ENCODE measurements at regions not wholly inside any gene's neighbourhood (a gene's known extent, or its start where the extent isn't known, plus 50 kb on each side); places are given as distances from the start of the nearest gene placed in this dataset.
A peak's percentile ranks its signal among the peaks of the same experiment; 100 is the strongest.

DNA sequence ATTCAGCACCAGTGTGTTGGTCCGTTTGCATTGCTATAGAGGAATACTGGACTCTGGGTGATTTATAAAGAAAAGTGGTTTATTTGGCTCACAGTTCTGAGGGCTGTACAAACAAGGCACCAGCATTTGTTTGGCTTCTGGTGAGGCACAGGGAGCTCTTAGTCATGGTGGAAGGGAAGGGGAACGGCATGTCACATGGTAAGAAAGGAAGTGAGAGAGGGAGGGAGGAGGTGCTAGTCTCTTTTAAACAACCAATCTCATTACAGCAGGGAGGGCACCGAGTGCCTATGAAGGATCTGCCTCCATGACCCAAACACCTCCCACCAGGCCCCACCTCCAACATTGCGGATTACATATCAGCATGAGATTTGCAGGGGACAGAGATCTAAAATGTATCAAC is 143.9 kb upstream of the DLX2 start:
- TF ChIP-seq, protein P1, sequence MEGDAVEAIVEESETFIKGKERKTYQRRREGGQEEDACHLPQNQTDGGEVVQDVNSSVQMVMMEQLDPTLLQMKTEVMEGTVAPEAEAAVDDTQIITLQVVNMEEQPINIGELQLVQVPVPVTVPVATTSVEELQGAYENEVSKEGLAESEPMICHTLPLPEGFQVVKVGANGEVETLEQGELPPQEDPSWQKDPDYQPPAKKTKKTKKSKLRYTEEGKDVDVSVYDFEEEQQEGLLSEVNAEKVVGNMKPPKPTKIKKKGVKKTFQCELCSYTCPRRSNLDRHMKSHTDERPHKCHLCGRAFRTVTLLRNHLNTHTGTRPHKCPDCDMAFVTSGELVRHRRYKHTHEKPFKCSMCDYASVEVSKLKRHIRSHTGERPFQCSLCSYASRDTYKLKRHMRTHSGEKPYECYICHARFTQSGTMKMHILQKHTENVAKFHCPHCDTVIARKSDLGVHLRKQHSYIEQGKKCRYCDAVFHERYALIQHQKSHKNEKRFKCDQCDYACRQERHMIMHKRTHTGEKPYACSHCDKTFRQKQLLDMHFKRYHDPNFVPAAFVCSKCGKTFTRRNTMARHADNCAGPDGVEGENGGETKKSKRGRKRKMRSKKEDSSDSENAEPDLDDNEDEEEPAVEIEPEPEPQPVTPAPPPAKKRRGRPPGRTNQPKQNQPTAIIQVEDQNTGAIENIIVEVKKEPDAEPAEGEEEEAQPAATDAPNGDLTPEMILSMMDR (conservative IDR thresholded peaks at IDR 0.05; ENCODE audit: low read length): no peak
- no peak overlapping the region for H3K4me3 ChIP-seq (ENCODE audit: low read length)
- DNase-seq (ENCODE audit: low read depth): no peak

DNA sequence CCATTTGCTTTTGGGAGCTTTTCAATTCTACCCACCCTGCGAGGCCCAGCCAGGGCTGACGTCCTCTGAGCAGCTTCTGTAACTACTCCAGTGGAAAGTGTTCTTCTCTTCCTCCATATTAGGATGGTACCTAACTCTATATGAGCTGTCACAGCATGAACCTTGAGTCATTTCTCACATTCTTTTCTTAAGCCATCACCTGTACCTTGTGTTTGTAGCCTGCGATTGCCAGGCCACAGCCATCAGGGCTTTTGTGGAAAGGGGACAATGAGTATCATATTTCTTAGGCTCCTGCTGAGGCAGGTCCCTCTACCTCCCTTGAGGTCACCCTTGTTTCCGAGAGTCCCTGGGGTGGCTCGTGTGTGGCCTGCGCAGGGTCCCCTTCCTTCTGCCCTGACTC is 144.5 kb upstream of the DLX2 start:
- H3K4me3 ChIP-seq (ENCODE audit: low read length): no peak overlapping the region
- no peak for DNase-seq (ENCODE audit: low read depth)
- TF ChIP-seq, protein P1 (conservative IDR thresholded peaks at IDR 0.05; ENCODE audit: low read length): no peak

DNA sequence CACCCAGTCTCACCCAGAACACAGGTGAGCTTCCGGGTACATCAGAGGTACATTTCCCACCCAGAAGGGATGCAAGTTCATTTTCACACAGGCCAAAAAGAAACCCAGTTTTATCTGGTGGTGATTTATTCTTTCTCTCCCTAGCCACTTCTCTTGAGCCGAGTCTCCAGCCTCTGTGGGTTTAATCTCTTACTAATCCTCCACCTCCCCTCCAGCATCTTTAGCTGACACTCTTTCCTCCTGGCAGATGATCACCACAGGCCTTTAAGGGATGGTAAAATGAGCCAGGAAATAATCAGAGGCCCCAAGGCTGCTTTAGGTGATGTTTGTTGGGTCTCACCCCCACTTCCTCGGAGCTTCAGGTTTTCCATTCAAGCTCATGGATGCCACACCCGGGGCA is 145.7 kb upstream of the DLX2 start:
- H3K4me3 ChIP-seq (ENCODE audit: low read length): no peak overlapping the region
- TF ChIP-seq, protein P1 (conservative IDR thresholded peaks at IDR 0.05; ENCODE audit: low read length): no peak
- DNase-seq (ENCODE audit: low read depth): no peak

DNA sequence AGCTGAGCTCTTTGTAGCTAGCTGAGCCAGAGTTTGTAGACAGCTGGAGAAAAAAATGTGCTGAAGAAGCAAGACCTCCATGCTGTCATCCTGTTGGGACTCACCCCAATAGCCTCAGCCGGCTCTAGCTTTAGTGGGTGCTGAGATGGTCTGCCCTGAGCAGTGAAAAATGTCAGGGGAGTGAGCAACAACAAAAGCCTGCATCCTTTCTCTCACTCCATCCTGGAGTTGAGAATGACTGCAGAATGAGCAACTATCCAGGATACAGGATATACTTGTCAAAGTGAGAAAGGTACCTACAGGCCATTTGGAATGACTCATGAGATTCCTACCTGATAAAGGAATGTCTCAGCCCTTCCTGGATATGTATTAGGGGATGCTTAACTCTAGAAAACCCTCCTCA is 146.1 kb upstream of the DLX2 start:
- TF ChIP-seq, protein P1 (conservative IDR thresholded peaks at IDR 0.05; ENCODE audit: low read length): no peak
- no peak for DNase-seq (ENCODE audit: low read depth)
- no peak overlapping the region for H3K4me3 ChIP-seq (ENCODE audit: low read length)

DNA sequence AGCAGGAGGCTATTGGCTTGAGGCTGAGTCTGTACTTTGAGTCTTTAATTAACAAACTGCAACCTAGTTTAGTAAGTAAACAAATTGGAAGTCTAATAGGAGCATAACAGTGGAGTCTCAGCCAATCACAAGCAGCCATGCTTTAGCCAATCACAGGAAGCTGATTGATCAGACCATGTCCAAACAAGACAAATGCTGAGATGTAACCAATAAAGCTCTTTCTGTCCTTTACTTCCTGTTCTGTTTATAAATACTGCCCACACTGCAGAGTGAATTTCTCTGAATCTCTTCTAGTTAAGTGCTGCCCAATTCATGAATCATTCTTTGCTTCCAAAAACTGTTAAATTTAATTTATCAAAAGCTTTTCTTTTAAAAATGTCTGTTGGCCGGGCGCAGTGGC is 146.6 kb upstream of the DLX2 start:
- TF ChIP-seq, protein P1 (conservative IDR thresholded peaks at IDR 0.05; ENCODE audit: low read length): no peak
- H3K4me3 ChIP-seq (ENCODE audit: low read length): no peak overlapping the region
- no peak for DNase-seq (ENCODE audit: low read depth)

DNA sequence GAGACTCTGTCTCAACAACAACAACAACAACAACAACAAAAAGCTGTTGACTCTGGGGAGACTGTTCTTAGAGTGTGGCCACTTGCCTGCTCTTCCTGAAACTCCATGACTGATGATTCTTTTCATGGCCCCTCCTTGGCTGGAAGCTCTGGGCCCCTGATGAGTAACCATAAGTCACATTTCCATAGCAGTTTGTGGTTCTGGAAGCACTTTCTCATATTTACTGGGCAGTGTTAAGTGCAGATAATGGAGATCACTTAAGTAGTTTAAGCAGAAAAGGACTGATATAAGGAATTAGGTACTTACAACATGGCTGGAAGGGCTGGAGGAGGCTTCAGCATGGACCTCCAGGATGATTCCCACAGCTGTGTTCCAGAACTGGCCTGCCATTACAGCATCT is 147.3 kb upstream of the DLX2 start:
- peak; percentile 72 for DNase-seq (ENCODE audit: low read depth)
- TF ChIP-seq, protein P1 (conservative IDR thresholded peaks at IDR 0.05; ENCODE audit: low read length): no peak
- no peak overlapping the region for H3K4me3 ChIP-seq (ENCODE audit: low read length)

DNA sequence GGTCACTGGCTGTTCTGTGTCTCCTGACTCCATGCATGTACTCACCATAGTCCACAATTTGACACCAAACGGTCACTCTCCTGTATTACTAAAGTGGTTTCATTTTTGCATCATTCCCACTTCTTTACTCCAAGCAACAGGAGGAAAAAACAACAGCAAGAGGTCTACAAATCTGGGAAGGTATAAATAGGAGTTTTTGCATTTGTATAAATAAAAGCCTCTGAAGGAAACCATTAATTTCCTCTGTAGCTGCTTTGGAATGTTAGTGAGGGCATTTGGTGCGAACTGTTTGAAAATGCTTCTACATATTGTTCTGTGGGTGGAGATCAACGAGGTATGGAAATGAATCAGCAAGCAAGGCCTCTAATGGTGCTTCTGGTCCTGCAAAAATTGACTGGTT is 148.5 kb upstream of the DLX2 start:
- DNase-seq (ENCODE audit: low read depth): peak; percentile 70
- TF ChIP-seq, protein P1 (conservative IDR thresholded peaks at IDR 0.05; ENCODE audit: low read length): no peak
- no peak overlapping the region for H3K4me3 ChIP-seq (ENCODE audit: low read length)
